ENCODE measurements at regions not wholly inside any gene's neighbourhood (a gene's known extent, or its start where the extent isn't known, plus 50 kb on each side); places are given as distances from the start of the nearest gene placed in this dataset.

DNA sequence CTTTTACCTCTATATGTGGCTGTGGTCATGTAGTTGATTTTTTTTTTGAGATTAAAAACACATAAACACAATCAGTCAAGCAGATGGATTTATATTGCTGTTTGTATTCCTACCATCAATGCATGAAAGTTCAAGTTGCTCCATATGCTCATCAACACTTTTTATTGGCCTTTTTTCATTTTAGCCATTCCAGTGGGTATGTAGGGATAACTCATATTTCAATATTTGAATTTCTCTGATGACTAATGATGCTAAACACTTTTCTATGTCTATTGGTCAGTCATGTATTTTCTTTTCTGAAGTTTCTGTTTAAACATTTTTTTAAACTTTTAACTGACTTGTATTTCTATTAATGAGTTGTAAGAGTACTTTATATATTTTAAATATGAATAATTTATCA lies 445.4 kb upstream of the RGMB start:
- H2AFZ ChIP-seq (ENCODE audit: insufficient read depth, low read depth, low read length, poor library complexity, severe bottlenecking) = no peak overlapping the region
- no peaks in the 10 kb centered on the region for H4K20me1 ChIP-seq (ENCODE audit: control insufficient read depth, insufficient read depth, low read length, poor library complexity, severe bottlenecking)
- H3K27ac ChIP-seq (ENCODE audit: low read length in 2 of 2) = no peak overlapping the region
- no peak overlapping the region for H3K4me3 Mint-ChIP-seq
- TF ChIP-seq EZH2 (IDR thresholded peaks at IDR 0.05; ENCODE audit: borderline replicate concordance, insufficient read depth, low read depth, low read length, poor library complexity, severe bottlenecking) = no peak
- TF ChIP-seq, protein P1, sequence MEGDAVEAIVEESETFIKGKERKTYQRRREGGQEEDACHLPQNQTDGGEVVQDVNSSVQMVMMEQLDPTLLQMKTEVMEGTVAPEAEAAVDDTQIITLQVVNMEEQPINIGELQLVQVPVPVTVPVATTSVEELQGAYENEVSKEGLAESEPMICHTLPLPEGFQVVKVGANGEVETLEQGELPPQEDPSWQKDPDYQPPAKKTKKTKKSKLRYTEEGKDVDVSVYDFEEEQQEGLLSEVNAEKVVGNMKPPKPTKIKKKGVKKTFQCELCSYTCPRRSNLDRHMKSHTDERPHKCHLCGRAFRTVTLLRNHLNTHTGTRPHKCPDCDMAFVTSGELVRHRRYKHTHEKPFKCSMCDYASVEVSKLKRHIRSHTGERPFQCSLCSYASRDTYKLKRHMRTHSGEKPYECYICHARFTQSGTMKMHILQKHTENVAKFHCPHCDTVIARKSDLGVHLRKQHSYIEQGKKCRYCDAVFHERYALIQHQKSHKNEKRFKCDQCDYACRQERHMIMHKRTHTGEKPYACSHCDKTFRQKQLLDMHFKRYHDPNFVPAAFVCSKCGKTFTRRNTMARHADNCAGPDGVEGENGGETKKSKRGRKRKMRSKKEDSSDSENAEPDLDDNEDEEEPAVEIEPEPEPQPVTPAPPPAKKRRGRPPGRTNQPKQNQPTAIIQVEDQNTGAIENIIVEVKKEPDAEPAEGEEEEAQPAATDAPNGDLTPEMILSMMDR (IDR thresholded peaks at IDR 0.05) = no peak
- ATAC-seq (ENCODE audit: low read depth) (no peak), DNase-seq (no peak)
- H3K79me2 ChIP-seq (ENCODE audit: control insufficient read depth, insufficient read depth, low read length) = no peaks in the 10 kb centered on the region
- H3K27ac Mint-ChIP-seq = no peak overlapping the region
- no peaks in the 10 kb centered on the region for H3K27me3 ChIP-seq (replicated peaks in 1 of 4; ENCODE audit: control extremely low read depth in 1 of 4, control insufficient read depth in 3 of 4, insufficient read depth in 4 of 4, low read length in 3 of 4)
- ChIA-PET CTCF (no interaction called here), POLR2A (no interaction called here)
- H3K9ac ChIP-seq (ENCODE audit: low read length) = no peak overlapping the region
- no peaks in the 10 kb centered on the region for H3K9me3 Mint-ChIP-seq (ENCODE audit: insufficient read depth)
- no peak overlapping the region for H3K4me3 ChIP-seq (ENCODE audit: control extremely low read depth in 1 of 5, extremely low read depth in 1 of 5, insufficient read depth in 1 of 5, low read depth in 2 of 5, low read length in 4 of 5)
- H3K9me3 ChIP-seq (ENCODE audit: control extremely low read depth in 1 of 3, control insufficient read depth in 2 of 3, insufficient read depth in 1 of 3, low read length in 2 of 3) = no peaks in the 10 kb centered on the region
- intact Hi-C loops (cut with micrococcal nuclease) = no loop called here
- H3K4me1 Mint-ChIP-seq = no peaks in the 10 kb centered on the region
- no peaks in the 10 kb centered on the region for H3K27me3 Mint-ChIP-seq
- no peak overlapping the region for H3K4me2 ChIP-seq (replicated peaks; ENCODE audit: low read depth, low read length, poor library complexity, severe bottlenecking)
- H3K36me3 ChIP-seq (replicated peaks in 1 of 2; ENCODE audit: control extremely low read depth in 1 of 2, control insufficient read depth in 1 of 2, extremely low read depth in 1 of 2, insufficient read depth in 2 of 2, low read length in 1 of 2) = no peaks in the 10 kb centered on the region
- H3K4me1 ChIP-seq (ENCODE audit: control insufficient read depth in 2 of 2, insufficient read depth in 2 of 2, low read length in 2 of 2) = no peaks in the 10 kb centered on the region

DNA sequence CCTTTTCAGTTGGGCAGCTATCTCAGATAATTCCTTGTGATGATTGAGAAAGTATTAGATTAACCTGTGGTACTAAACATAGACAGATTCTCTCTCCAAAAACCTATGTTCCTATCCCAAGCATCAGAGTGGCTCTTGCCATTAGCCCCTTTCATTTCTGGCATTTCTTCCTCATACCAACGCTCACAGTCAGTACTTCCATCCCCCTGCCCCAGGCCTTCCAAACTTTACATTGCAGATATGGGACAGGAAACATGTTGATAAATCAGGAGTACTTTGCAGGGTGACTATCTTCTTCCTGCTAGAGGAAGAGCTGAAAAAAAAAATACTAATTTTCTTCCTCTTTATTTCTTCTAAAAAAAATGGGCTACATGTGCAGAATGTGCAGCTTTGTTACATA lies 442.6 kb upstream of the RGMB start:
- POLR2A ChIA-PET = no interaction called here
- no peak overlapping the region for H3K4me3 Mint-ChIP-seq
- DNase-seq = no peak
- H3K79me2 ChIP-seq (ENCODE audit: control insufficient read depth, insufficient read depth, low read length) = no peaks in the 10 kb centered on the region
- H3K27me3 ChIP-seq (replicated peaks in 1 of 4; ENCODE audit: control extremely low read depth in 1 of 4, control insufficient read depth in 3 of 4, insufficient read depth in 4 of 4, low read length in 3 of 4) = no peaks in the 10 kb centered on the region
- H3K27ac Mint-ChIP-seq = no peak overlapping the region
- TF ChIP-seq, protein P1 (IDR thresholded peaks at IDR 0.05) = no peak
- TF ChIP-seq EZH2 (IDR thresholded peaks at IDR 0.05; ENCODE audit: borderline replicate concordance, insufficient read depth, low read depth, low read length, poor library complexity, severe bottlenecking) = no peak
- H3K9me3 Mint-ChIP-seq (ENCODE audit: insufficient read depth) = no peaks in the 10 kb centered on the region
- peaks cover 0 to 3% (median 0%) of the 10 kb centered on the region in 3 donors for H3K9me3 ChIP-seq (ENCODE audit: control extremely low read depth in 1 of 3, control insufficient read depth in 2 of 3, insufficient read depth in 1 of 3, low read length in 2 of 3)
- no peak overlapping the region for H3K4me3 ChIP-seq (ENCODE audit: control extremely low read depth in 1 of 5, extremely low read depth in 1 of 5, insufficient read depth in 1 of 5, low read depth in 2 of 5, low read length in 4 of 5)
- H3K9ac ChIP-seq (ENCODE audit: low read length) = no peak overlapping the region
- H2AFZ ChIP-seq (ENCODE audit: insufficient read depth, low read depth, low read length, poor library complexity, severe bottlenecking) = no peak overlapping the region
- H3K4me1 Mint-ChIP-seq = no peaks in the 10 kb centered on the region
- no CpG with 5 or more reads among the region's 1 CpG for WGBS (ENCODE audit: insufficient coverage)
- H3K4me1 ChIP-seq (ENCODE audit: control insufficient read depth in 2 of 2, insufficient read depth in 2 of 2, low read length in 2 of 2) = no peaks in the 10 kb centered on the region
- intact Hi-C loops (cut with micrococcal nuclease) = no loop called here
- no peaks in the 10 kb centered on the region for H4K20me1 ChIP-seq (ENCODE audit: control insufficient read depth, insufficient read depth, low read length, poor library complexity, severe bottlenecking)
- H3K27ac ChIP-seq (ENCODE audit: low read length in 2 of 2) = no peak overlapping the region
- H3K27me3 Mint-ChIP-seq = no peaks in the 10 kb centered on the region
- H3K4me2 ChIP-seq (replicated peaks; ENCODE audit: low read depth, low read length, poor library complexity, severe bottlenecking) = no peak overlapping the region
- ATAC-seq (ENCODE audit: low read depth) = no peak
- CTCF ChIA-PET = no interaction called here
- no peaks in the 10 kb centered on the region for H3K36me3 ChIP-seq (replicated peaks in 1 of 2; ENCODE audit: control extremely low read depth in 1 of 2, control insufficient read depth in 1 of 2, extremely low read depth in 1 of 2, insufficient read depth in 2 of 2, low read length in 1 of 2)
